GM18511 (cell line): ENCODE measurements at regions not wholly inside any gene's neighbourhood (a gene's known extent, or its start where the extent isn't known, plus 50 kb on each side); places are given as distances from the start of the nearest gene placed in this dataset.
"Not testable (repeated sequence)": the region's sequence is repeated elsewhere in the genome, so short reads cannot be mapped to it uniquely, and the experiment has no call there.

Experiments
- ATAC-seq: cut with Tn5 transposase; IDR thresholded peaks from one replicate; pipeline ENCODE4 v1.9.1; 2021; ENCODE audit warnings: mild to moderate bottlenecking, moderate library complexity; ENCODE audit not compliant: unreplicated experiment

- ATAC-seq, result not testable (repeated sequence)
These were observed 421.0 kb downstream of the RPIA start for GRCh38 chr2:89112434-89112833.

- ATAC-seq, result not testable (repeated sequence)
These were observed 421.8 kb downstream of the RPIA start for GRCh38 chr2:89113286-89113685.

GRCh38 chr2:89129440-89129839, 438.0 kb downstream of the RPIA start:
- not testable (repeated sequence) for ATAC-seq

GRCh38 chr2:89130665-89131308, 439.3 kb downstream of the RPIA start:
- ATAC-seq, result not testable (repeated sequence)

GRCh38 chr2:89142959-89143358, 451.5 kb downstream of the RPIA start:
- ATAC-seq, result not testable (repeated sequence)

GRCh38 chr2:89145342-89145741, 453.9 kb downstream of the RPIA start:
- not testable (repeated sequence) for ATAC-seq

- ATAC-seq, result not testable (repeated sequence)
These were observed 456.8 kb downstream of the RPIA start for GRCh38 chr2:89148256-89148655.

GRCh38 chr2:89151699-89152098, 460.2 kb downstream of the RPIA start:
- ATAC-seq, result not testable (repeated sequence)

GRCh38 chr2:89152501-89152900, 461.0 kb downstream of the RPIA start:
- not testable (repeated sequence) for ATAC-seq

- ATAC-seq, result not testable (repeated sequence)
These were observed 461.7 kb downstream of the RPIA start for GRCh38 chr2:89153210-89153609.

- not testable (repeated sequence) for ATAC-seq
These were observed 462.8 kb downstream of the RPIA start for GRCh38 chr2:89154247-89154682.

GRCh38 chr2:89160306-89160705, 468.8 kb downstream of the RPIA start:
- ATAC-seq, result not testable (repeated sequence)

- not testable (repeated sequence) for ATAC-seq
These were observed 470.2 kb downstream of the RPIA start for GRCh38 chr2:89161626-89162025.

- not testable (repeated sequence) for ATAC-seq
These were observed 479.2 kb downstream of the RPIA start for GRCh38 chr2:89170506-89171173.

GRCh38 chr2:89171174-89171519, 479.7 kb downstream of the RPIA start:
- not testable (repeated sequence) for ATAC-seq

- not testable (repeated sequence) for ATAC-seq
These were observed 485.5 kb downstream of the RPIA start for GRCh38 chr2:89177004-89177403.

- not testable (repeated sequence) for ATAC-seq
These were observed 490.7 kb downstream of the RPIA start for GRCh38 chr2:89182221-89182620.

- ATAC-seq, result not testable (repeated sequence)
These were observed 493.3 kb downstream of the RPIA start for GRCh38 chr2:89184746-89185145.

GRCh38 chr2:89195636-89196251, 504.3 kb downstream of the RPIA start:
- ATAC-seq, result not testable (repeated sequence)

GRCh38 chr2:89196719-89197118, 505.2 kb downstream of the RPIA start:
- not testable (repeated sequence) for ATAC-seq

- not testable (repeated sequence) for ATAC-seq
These were observed 506.6 kb downstream of the RPIA start for GRCh38 chr2:89198026-89198425.
